Hepatocyte (in vitro differentiated cells): ENCODE measurements at regions not wholly inside any gene's neighbourhood (a gene's known extent, or its start where the extent isn't known, plus 50 kb on each side); places are given as distances from the start of the nearest gene placed in this dataset.

Experiments used
- DNase-seq: peaks from one replicate; pipeline ENCODE4 v3.0.0-alpha.2; 2016; ENCODE audit warnings: low spot score
- H2AFZ ChIP-seq: fragments of 200-600 bp; sonication (generic); 2 replicates; pipeline ENCODE4 v1.6.0; 2016; ENCODE audit warnings: antibody characterized with exemption, mild to moderate bottlenecking
- H3K27ac ChIP-seq: fragments of 200-600 bp; sonication (generic); 2 replicates; pipeline ENCODE4 v1.5.1; 2016; ENCODE audit warnings: mild to moderate bottlenecking
- H3K27me3 ChIP-seq: fragments of 200-600 bp; sonication (generic); 2 replicates; pipeline ENCODE4 v1.6.1; 2016
- H3K36me3 ChIP-seq: fragments of 200-600 bp; sonication (generic); replicated peaks from 2 replicates; pipeline ENCODE4 v1.5.1; 2016; ENCODE audit warnings: low read depth; ENCODE audit not compliant: insufficient read depth
- H3K4me1 ChIP-seq: fragments of 200-600 bp; sonication (generic); 2 replicates; pipeline ENCODE4 v1.5.1; 2016; ENCODE audit warnings: mild to moderate bottlenecking, moderate library complexity; ENCODE audit not compliant: insufficient read depth
- H3K4me2 ChIP-seq: fragments of 200-600 bp; sonication (generic); 2 replicates; pipeline ENCODE4 v1.6.0; 2016
- H3K4me3 ChIP-seq: fragments of 200-600 bp; sonication (generic); 2 replicates; pipeline ENCODE4 v1.5.1; 2016; ENCODE audit warnings: mild to moderate bottlenecking
- H3K79me2 ChIP-seq: fragments of 200-600 bp; sonication (generic); 2 replicates; pipeline ENCODE4 v1.6.0; 2017; ENCODE audit warnings: mild to moderate bottlenecking
- H3K9me2 ChIP-seq: fragments of 200-600 bp; sonication (generic); replicated peaks from 2 replicates; pipeline ENCODE4 v1.6.0; 2017; ENCODE audit warnings: mild to moderate bottlenecking; ENCODE audit not compliant: insufficient read depth
- H3K9me3 ChIP-seq: fragments of 200-600 bp; sonication (generic); 2 replicates; pipeline ENCODE4 v1.5.1; 2016; ENCODE audit warnings: low read depth, mild to moderate bottlenecking
- H4K20me1 ChIP-seq: fragments of 200-600 bp; sonication (generic); 2 replicates; pipeline ENCODE4 v1.6.0; 2016; ENCODE audit warnings: mild to moderate bottlenecking; ENCODE audit not compliant: insufficient read depth, poor library complexity, severe bottlenecking
- EZH2 ChIP-seq: fragments of 200-600 bp; sonication (generic); IDR thresholded peaks from 2 replicates; pipeline ENCODE4 v1.6.1; 2016; ENCODE audit warnings: antibody characterized with exemption, mild to moderate bottlenecking, borderline replicate concordance
- EZH2phosphoT487 ChIP-seq: fragments of 200-600 bp; sonication (generic); IDR thresholded peaks from one replicate; pipeline ENCODE4 v1.6.1; 2018; ENCODE audit warnings: antibody characterized with exemption, mild to moderate bottlenecking, low read depth, moderate library complexity; ENCODE audit not compliant: unreplicated experiment, severe bottlenecking
- WGBS: methylation state at CpG from one replicate; pipeline ENCODE4 v1.1.6; 2016; ENCODE audit warnings: low lambda C conversion rate; ENCODE audit errors: missing lambda C conversion rate; 5-methylcytosine and 5-hydroxymethylcytosine counted together
- TF ChIP-seq, protein P1 (sequence below): fragments of 200-600 bp; sonication (generic); IDR thresholded peaks from 2 replicates; pipeline ENCODE4 v1.5.1; 2016; ENCODE audit warnings: antibody characterized with exemption, mild to moderate bottlenecking; ENCODE audit not compliant: poor library complexity

GRCh38 chr13:68007576-68007975 lies 777.4 kb upstream of the PCDH9 start:
- Histone ChIP-seq H3K36me3 (no peaks in the 10 kb centered on the region), H4K20me1 (no peaks in the 10 kb centered on the region), H3K4me3 (no peak overlapping the region), H3K4me2 (no peak overlapping the region), H3K79me2 (no peaks in the 10 kb centered on the region), H3K27ac (no peak overlapping the region), H3K9me2 (no peaks in the 10 kb centered on the region), H3K27me3 (no peaks in the 10 kb centered on the region), H3K9me3 (no peaks in the 10 kb centered on the region), H2AFZ (no peak overlapping the region), H3K4me1 (no peaks in the 10 kb centered on the region)
- TF ChIP-seq EZH2phosphoT487 (no peak), EZH2 (no peak)
- TF ChIP-seq, protein P1, sequence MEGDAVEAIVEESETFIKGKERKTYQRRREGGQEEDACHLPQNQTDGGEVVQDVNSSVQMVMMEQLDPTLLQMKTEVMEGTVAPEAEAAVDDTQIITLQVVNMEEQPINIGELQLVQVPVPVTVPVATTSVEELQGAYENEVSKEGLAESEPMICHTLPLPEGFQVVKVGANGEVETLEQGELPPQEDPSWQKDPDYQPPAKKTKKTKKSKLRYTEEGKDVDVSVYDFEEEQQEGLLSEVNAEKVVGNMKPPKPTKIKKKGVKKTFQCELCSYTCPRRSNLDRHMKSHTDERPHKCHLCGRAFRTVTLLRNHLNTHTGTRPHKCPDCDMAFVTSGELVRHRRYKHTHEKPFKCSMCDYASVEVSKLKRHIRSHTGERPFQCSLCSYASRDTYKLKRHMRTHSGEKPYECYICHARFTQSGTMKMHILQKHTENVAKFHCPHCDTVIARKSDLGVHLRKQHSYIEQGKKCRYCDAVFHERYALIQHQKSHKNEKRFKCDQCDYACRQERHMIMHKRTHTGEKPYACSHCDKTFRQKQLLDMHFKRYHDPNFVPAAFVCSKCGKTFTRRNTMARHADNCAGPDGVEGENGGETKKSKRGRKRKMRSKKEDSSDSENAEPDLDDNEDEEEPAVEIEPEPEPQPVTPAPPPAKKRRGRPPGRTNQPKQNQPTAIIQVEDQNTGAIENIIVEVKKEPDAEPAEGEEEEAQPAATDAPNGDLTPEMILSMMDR: no peak
- WGBS: 86% methylated on average over 1 of the region's 1 CpG
- DNase-seq: no peak

- Histone ChIP-seq H3K9me2 (no peaks in the 10 kb centered on the region), H2AFZ (no peak overlapping the region), H3K36me3 (no peaks in the 10 kb centered on the region), H3K9me3 (no peaks in the 10 kb centered on the region), H3K4me1 (no peaks in the 10 kb centered on the region), H3K4me2 (no peak overlapping the region), H3K27ac (no peak overlapping the region), H3K4me3 (no peak overlapping the region), H3K27me3 (no peaks in the 10 kb centered on the region), H3K79me2 (no peaks in the 10 kb centered on the region), H4K20me1 (no peaks in the 10 kb centered on the region)
- no peak for DNase-seq
- TF ChIP-seq EZH2 (no peak), EZH2phosphoT487 (no peak)
- TF ChIP-seq, protein P1: no peak
- WGBS: 94% methylated on average over 11 of the region's 11 CpGs
These were observed 766.0 kb upstream of the PCDH9 start for GRCh38 chr13:67996101-67996500.

DNA sequence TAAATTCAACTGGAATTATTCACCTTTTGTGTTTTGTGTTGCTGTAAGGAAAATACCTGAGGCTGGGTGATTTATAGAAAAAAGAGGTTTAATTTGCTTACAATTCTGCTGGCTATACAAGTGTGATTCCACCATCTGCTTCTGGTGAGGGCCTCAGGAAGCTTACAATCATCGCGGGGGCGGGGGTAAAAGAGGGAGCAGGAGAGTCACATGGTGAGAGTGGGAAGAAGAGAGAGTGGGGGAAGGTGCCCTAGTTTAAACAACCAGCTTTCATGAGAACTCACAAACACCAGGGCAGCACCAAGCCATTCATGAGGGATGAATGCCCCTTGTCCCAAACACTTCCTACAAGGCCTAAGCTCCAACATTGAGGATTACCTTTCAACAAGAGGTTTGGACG lies 760.7 kb upstream of the PCDH9 start:
- no peak for TF ChIP-seq EZH2phosphoT487
- TF ChIP-seq, protein P1: no peak
- no peak for TF ChIP-seq EZH2
- Histone ChIP-seq H3K4me1 (no peaks in the 10 kb centered on the region), H3K4me2 (no peak overlapping the region), H2AFZ (no peak overlapping the region), H3K79me2 (no peaks in the 10 kb centered on the region), H3K36me3 (no peaks in the 10 kb centered on the region), H3K27ac (no peak overlapping the region), H3K27me3 (no peaks in the 10 kb centered on the region), H4K20me1 (no peaks in the 10 kb centered on the region), H3K9me2 (no peaks in the 10 kb centered on the region), H3K9me3 (no peaks in the 10 kb centered on the region), H3K4me3 (no peak overlapping the region)
- DNase-seq: no peak
- 90% methylated on average over 4 of the region's 4 CpGs for WGBS

- Histone ChIP-seq H3K79me2 (no peaks in the 10 kb centered on the region), H3K27ac (no peak overlapping the region), H4K20me1 (no peaks in the 10 kb centered on the region), H3K36me3 (no peaks in the 10 kb centered on the region), H3K9me2 (no peaks in the 10 kb centered on the region), H3K4me2 (no peak overlapping the region), H3K4me3 (no peak overlapping the region), H3K27me3 (no peaks in the 10 kb centered on the region), H2AFZ (no peak overlapping the region), H3K4me1 (no peaks in the 10 kb centered on the region), H3K9me3 (no peaks in the 10 kb centered on the region)
- 87% methylated on average over 1 of the region's 1 CpG for WGBS
- no peak for TF ChIP-seq EZH2
- TF ChIP-seq, protein P1: no peak
- TF ChIP-seq EZH2phosphoT487: no peak
- no peak for DNase-seq
These were observed 756.1 kb upstream of the PCDH9 start for GRCh38 chr13:67986234-67986633.
